Body of pancreas (tissue), 4 donors: ENCODE measurements at regions not wholly inside any gene's neighbourhood (a gene's known extent, or its start where the extent isn't known, plus 50 kb on each side); places are given as distances from the start of the nearest gene placed in this dataset.
"Not testable (repeated sequence)": the region's sequence is repeated elsewhere in the genome, so short reads cannot be mapped to it uniquely, and the experiment has no call there.

Experiments used
- ATAC-seq: fragments of 150-250 bp; one replicate; pipeline ENCODE4 v1.9.1; 2016
- DNase-seq, 4 donors: peaks; one replicate each; pipeline ENCODE4 v3.0.0-alpha.2; 2019
- H3K27ac ChIP-seq, 4 donors: fragments of 200-600 bp; sonication (generic); 1 replicate in 3 of 4; 2 replicates in 1 of 4; pipeline versions ENCODE4 v1.5.1 to v1.6.1; 2016 to 2019; ENCODE audit warnings: mild to moderate bottlenecking in 1 of 4, mixed read lengths in 1 of 4, moderate library complexity in 1 of 4
- H3K27me3 ChIP-seq, 2 donors: fragments of 200-600 bp; sonication (generic); one replicate each; pipeline ENCODE4 v1.6.0; 2016; ENCODE audit warnings: mild to moderate bottlenecking in 1 of 2
- H3K36me3 ChIP-seq, 2 donors: fragments of 200-600 bp; sonication (generic); replicated peaks in 1 of 2; 2 replicates each; pipeline ENCODE4 v1.5.1; 2016; ENCODE audit warnings: low read depth in 2 of 2; ENCODE audit not compliant: insufficient read depth in 1 of 2
- H3K4me1 ChIP-seq: fragments of 200-600 bp; sonication (generic); one replicate; pipeline ENCODE4 v1.6.0; 2016
- H3K4me3 ChIP-seq, 2 donors: fragments of 200-600 bp; sonication (generic); 1 replicate in 1 of 2; 2 replicates in 1 of 2; pipeline ENCODE4 v1.5.1; 2016 to 2019
- H3K9me3 ChIP-seq, 3 donors: fragments of 200-600 bp; sonication (generic); 1 replicate in 2 of 3; 2 replicates in 1 of 3; pipeline ENCODE4 v1.5.1; 2016
- POLR2A ChIP-seq, 3 donors: fragments of 450-650 bp; IDR thresholded peaks; one replicate each; pipeline ENCODE4 v1.6.1; 2016; ENCODE audit warnings: antibody characterized with exemption in 3 of 3, mild to moderate bottlenecking in 2 of 3
- WGBS, 2 donors: methylation state at CpG; one replicate each; pipeline ENCODE4 v1.1.5; 2017; 5-methylcytosine and 5-hydroxymethylcytosine counted together
- intact Hi-C: fragments of 100-400 bp; cut with DNase I; formaldehyde crosslinking; loops from one replicate; pipeline ENCODE4 v1.15.1; 2023
- TF ChIP-seq, protein P1 (sequence below), 7 experiments: fragments of 450-650 bp in 4 of 7; fragments of 200-600 bp in 3 of 7; sonication (generic) in 3 of 7; IDR thresholded peaks; one replicate each; pipeline ENCODE4 v1.5.1; 2016 to 2019; ENCODE audit warnings: antibody characterized with exemption in 7 of 7

DNA sequence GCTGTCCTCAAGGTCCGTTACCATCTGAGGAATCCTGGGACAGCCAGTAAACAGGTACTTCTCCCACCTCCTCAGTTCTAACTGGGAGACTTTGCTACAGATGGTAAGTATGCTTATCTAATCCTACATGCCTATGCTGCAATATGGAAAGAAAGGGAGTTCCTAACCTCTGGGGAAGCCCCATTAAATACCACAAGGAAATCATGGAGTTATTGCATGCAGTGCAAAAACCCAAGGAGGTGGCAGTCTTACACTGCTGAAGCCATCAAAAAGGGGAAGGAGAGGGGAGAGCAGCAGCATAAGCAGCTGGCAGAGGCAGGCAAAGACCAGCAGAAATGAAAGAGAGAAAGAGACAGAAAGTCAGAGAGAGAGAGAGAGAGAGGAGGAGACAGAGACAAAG lies 327.1 kb downstream of the SRGAP2C start:
- H3K27ac ChIP-seq = peak overlapping the region in 1 of 4 donors; percentile 25
- TF ChIP-seq, protein P1, sequence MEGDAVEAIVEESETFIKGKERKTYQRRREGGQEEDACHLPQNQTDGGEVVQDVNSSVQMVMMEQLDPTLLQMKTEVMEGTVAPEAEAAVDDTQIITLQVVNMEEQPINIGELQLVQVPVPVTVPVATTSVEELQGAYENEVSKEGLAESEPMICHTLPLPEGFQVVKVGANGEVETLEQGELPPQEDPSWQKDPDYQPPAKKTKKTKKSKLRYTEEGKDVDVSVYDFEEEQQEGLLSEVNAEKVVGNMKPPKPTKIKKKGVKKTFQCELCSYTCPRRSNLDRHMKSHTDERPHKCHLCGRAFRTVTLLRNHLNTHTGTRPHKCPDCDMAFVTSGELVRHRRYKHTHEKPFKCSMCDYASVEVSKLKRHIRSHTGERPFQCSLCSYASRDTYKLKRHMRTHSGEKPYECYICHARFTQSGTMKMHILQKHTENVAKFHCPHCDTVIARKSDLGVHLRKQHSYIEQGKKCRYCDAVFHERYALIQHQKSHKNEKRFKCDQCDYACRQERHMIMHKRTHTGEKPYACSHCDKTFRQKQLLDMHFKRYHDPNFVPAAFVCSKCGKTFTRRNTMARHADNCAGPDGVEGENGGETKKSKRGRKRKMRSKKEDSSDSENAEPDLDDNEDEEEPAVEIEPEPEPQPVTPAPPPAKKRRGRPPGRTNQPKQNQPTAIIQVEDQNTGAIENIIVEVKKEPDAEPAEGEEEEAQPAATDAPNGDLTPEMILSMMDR (IDR thresholded peaks at IDR 0.05) = peak in 1 of 7 experiments; percentile 5
- H3K4me1 ChIP-seq, H3K9me3 ChIP-seq, intact Hi-C loops, ATAC-seq, H3K36me3 ChIP-seq, H3K27me3 ChIP-seq, H3K4me3 ChIP-seq, DNase-seq: not testable (repeated sequence)
- WGBS, 2 donors = 67 to 83% methylated on average over 1 of the region's 1 CpG

DNA sequence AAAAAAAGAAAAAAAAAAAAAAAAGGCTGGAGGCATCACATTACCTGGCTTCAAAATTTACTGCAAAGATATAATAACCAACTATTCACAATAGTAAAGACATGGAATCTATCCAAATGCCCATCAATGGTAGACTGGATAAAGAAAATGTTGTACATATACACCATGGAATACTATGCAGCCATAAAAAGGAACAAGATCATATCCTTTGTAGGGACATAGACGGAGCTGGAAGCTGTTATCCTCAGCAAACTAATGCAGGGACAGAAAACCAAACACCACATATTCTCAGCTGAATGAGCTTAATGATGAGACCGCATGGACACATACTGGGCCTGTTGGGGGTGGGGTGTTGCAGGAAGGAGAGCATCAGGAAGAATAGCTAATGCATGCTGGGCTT lies 330.5 kb downstream of the SRGAP2C start:
- no peaks in the 10 kb centered on the region for H3K9me3 ChIP-seq
- no peak overlapping the region for H3K4me3 ChIP-seq
- H3K27ac ChIP-seq = no peak overlapping the region
- 88 to 94% methylated on average over 2 of the region's 2 CpGs for WGBS, 2 donors
- ATAC-seq = no peak
- DNase-seq = no peak
- H3K4me1 ChIP-seq = peaks cover 12% of the 10 kb centered on the region
- intact Hi-C loops = no loop called here
- TF ChIP-seq, protein P1 (IDR thresholded peaks at IDR 0.05) = no peak
- TF ChIP-seq POLR2A (IDR thresholded peaks at IDR 0.05) = no peak
- H3K27me3 ChIP-seq = no peaks in the 10 kb centered on the region
- H3K36me3 ChIP-seq = no peaks in the 10 kb centered on the region

DNA sequence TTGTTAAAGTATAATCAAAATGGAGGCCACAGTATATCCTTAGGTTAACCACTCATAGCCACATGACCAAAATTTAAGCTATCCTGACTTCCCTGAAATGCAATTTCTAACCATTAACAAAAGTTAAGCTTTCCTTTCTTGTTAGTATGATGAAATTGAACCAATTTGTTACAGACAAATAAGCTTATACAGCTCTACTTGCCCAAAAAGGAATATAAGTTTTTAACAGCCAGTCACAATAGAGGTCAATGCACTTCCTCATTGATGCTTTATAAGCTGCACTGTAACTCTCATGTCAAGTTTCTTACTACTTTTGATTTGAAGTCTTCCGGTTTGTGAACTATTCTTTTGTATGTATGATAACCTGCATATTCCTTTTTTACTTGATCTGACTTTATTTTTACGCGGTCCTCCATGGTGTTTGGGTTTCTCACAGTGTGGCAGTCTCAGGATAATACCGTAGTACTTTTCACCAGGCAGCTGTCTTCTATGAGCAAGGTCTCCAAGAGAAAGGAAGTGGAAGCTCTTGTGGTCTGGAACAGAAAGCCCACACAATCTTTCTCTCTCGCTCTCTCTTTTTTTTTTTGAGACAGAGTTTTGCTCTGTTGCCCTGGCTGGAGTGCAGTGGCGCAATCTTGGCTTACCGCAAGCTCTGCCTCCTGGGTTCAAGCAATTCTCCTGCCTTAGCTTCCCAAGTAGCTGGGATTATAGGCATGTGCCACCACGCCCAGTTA lies 331.6 kb downstream of the SRGAP2C start:
- DNase-seq = peak in 1 of 4 donors; percentile 52
- no peak for ATAC-seq
- Histone ChIP-seq H3K4me1 (peaks cover 12% of the 10 kb centered on the region), H3K27ac (peak overlapping the region in 1 of 4 donors; percentile 50), H3K27me3 (no peaks in the 10 kb centered on the region), H3K4me3 (no peak overlapping the region), H3K36me3 (no peaks in the 10 kb centered on the region), H3K9me3 (no peaks in the 10 kb centered on the region)
- no peak for TF ChIP-seq POLR2A (IDR thresholded peaks at IDR 0.05)
- TF ChIP-seq, protein P1 (IDR thresholded peaks at IDR 0.05) = no peak
- WGBS, 2 donors = 55 to 90% methylated on average over 7 to 8 of the region's 8 CpGs
- intact Hi-C loops = no loop called here

DNA sequence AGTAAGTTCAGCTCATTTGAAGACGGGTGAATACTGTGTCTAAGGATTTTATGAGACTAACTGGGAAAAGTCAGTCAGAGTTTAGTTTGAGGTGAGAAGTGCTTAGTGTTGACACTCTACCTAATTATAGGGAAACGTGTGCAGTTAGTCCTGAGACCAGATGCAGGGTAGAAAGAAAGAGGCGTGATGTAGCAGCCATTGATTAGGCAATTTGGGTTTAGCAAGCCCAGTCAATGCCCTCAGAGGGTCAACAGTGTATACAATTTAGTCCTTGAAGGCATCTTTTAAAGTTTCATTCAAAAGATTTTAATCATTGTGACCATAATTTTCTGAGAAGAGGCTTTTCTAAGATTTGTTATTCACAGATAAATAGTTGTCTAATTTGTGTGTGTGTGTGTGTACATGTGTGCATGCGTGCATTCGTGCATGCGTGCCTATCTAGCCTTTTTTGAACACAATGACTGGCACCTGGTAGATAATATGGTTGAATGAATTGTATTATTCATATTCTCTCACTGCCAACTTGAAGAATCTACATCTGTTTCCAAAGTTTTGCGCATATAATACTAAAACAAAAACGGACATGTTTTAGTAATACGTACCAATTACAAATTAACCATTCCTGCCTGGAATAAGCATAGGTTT lies 332.9 kb downstream of the SRGAP2C start:
- Histone ChIP-seq H3K4me3 (no peak overlapping the region), H3K4me1 (peaks cover 25% of the 10 kb centered on the region), H3K27me3 (no peaks in the 10 kb centered on the region), H3K36me3 (no peaks in the 10 kb centered on the region), H3K27ac (no peak overlapping the region), H3K9me3 (no peaks in the 10 kb centered on the region)
- TF ChIP-seq, protein P1 (IDR thresholded peaks at IDR 0.05) = no peak
- TF ChIP-seq POLR2A (IDR thresholded peaks at IDR 0.05) = no peak
- DNase-seq (no peak), ATAC-seq (no peak)
- intact Hi-C loops = no loop called here
- WGBS, 2 donors = 81 to 83% methylated on average over 9 of the region's 9 CpGs

DNA sequence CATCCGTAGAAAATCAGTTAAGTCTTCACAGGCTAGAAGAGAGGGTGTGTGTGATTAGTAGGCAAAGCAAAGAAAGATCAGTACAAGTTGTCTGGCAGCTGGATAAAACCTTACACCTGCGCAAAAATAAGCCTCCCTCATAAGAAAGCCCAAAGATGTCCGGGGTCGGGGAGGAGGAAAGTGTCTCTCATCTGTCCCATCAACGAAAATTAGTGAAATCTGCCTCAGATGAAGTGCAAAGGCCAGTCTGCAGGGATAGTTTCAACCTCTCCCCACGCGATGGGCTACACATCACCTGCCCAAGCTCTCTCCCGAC lies 333.9 kb downstream of the SRGAP2C start:
- ATAC-seq = no peak
- intact Hi-C loops = no loop called here
- no peaks in the 10 kb centered on the region for H3K36me3 ChIP-seq
- peaks cover 26% of the 10 kb centered on the region for H3K4me1 ChIP-seq
- H3K27ac ChIP-seq = peak overlapping the region in 2 of 4 donors; percentile 66 to 71
- H3K9me3 ChIP-seq = no peaks in the 10 kb centered on the region
- peak overlapping the region in 1 of 2 donors; percentile 78 for H3K4me3 ChIP-seq
- no peak for DNase-seq
- no peaks in the 10 kb centered on the region for H3K27me3 ChIP-seq
- no peak for TF ChIP-seq POLR2A (IDR thresholded peaks at IDR 0.05)
- TF ChIP-seq, protein P1 (IDR thresholded peaks at IDR 0.05) = no peak
- 14 to 17% methylated on average over 8 of the region's 8 CpGs for WGBS, 2 donors
